ENCODE measurements at regions not wholly inside any gene's neighbourhood (a gene's known extent, or its start where the extent isn't known, plus 50 kb on each side); places are given as distances from the start of the nearest gene placed in this dataset.

DNA sequence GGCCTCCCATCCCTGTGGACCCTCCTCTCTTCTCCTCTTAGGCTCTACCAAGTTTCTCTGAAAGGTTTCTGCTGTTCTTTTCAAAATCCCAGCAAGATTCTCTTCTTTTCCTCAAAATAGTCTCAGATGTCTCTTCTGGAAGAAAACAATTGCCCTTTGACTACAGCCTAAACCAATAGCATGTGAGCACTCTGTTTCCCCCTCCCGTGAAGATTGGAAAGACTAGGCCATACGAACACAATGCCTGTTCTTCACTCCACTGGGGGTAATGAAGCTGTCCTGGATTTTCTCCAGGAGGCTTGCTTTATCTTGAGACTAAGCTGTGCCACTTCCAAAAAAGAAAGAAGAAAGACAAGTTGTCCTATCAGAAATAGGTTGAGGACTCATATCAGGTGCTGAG, 178.7 kb upstream of the MCTP2 start:
- no peak overlapping the region for H3K9ac ChIP-seq (ENCODE audit: low read length)
- no peaks in the 10 kb centered on the region for H3K27me3 ChIP-seq (ENCODE audit: control insufficient read depth in 1 of 2, insufficient read depth in 2 of 2, low read length in 2 of 2)
- no peak overlapping the region for H3K4me3 ChIP-seq (ENCODE audit: low read depth in 1 of 2, low read length in 2 of 2)
- no peaks in the 10 kb centered on the region for H3K4me1 ChIP-seq (ENCODE audit: insufficient read depth, low read length)
- no peaks in the 10 kb centered on the region for H3K9me3 ChIP-seq (ENCODE audit: low read length)
- no peaks in the 10 kb centered on the region for H3K36me3 ChIP-seq (ENCODE audit: insufficient read depth, low read length)
- no peak overlapping the region for H3K27ac ChIP-seq (ENCODE audit: low read depth, low read length)

DNA sequence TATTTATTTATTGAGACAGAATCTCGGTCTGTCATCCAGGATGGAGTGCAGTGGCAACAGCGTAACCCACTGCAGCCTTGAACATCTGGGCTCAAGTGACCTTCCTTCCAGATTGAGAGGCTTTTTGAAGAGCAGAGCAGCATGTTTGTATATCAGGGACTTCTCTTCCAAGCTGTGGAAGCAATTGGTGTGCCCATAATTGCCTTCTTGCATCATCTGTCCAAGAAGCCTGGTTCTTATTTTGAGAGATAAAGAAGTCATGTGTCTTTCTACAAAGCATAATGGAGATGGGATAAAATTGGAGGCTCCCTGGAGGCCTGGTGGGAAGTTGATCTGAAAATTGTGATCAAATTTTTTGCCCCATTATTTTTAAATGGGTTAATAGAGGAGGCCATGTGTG, 183.8 kb upstream of the MCTP2 start:
- Histone ChIP-seq H3K4me1 (ENCODE audit: insufficient read depth, low read length) (no peaks in the 10 kb centered on the region), H3K36me3 (ENCODE audit: insufficient read depth, low read length) (no peaks in the 10 kb centered on the region), H3K4me3 (ENCODE audit: low read depth in 1 of 2, low read length in 2 of 2) (no peak overlapping the region)

DNA sequence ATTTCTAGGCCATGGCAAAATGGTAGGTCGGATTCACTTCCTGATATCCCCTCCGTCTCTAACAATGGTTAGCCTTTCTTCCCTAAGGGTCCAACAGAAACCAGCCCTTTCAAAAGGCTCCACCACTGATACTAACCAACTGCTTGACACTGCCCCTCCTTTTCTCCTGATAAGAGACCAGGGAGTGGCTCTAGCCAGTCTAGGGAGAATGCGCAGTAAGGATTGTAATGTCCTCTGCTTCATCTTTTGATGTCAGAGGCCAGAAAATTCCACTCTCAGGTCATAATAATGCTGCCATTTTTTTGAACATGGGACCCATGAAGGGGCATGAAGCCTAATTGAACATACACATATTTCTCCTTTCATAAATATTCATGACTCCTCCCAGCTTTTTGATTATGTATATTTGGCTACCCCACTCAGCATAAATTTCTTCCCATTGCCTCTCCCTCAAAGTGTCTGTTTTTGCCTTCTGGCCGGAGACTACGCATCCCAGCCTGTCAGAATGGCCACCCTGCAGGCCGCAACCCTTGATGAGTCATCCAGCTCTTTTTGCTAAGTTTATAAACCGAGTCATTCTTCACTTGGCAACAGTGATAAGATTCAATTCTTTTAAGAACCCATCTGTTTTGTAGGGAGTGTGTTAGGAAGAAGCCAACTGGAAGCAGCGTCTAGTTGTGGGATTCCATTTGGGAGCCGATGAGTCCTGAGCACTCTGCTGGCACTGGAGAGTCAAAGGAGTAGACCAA, 189.0 kb upstream of the MCTP2 start:
- H3K27ac ChIP-seq (ENCODE audit: low read depth, low read length), result no peak overlapping the region
- H3K4me1 ChIP-seq (ENCODE audit: insufficient read depth, low read length), result peaks cover under 1% of the 10 kb centered on the region
- no peak overlapping the region for H3K9ac ChIP-seq (ENCODE audit: low read length)
- no peak overlapping the region for H3K4me3 ChIP-seq (ENCODE audit: low read depth in 1 of 2, low read length in 2 of 2)
- no peaks in the 10 kb centered on the region for H3K36me3 ChIP-seq (ENCODE audit: insufficient read depth, low read length)
- no peaks in the 10 kb centered on the region for H3K27me3 ChIP-seq (ENCODE audit: control insufficient read depth in 1 of 2, insufficient read depth in 2 of 2, low read length in 2 of 2)
- H3K9me3 ChIP-seq (ENCODE audit: low read length), result no peaks in the 10 kb centered on the region

More for the DNA sequence above, 183.8 kb upstream of the MCTP2 start:
- Histone ChIP-seq H3K9me3 (ENCODE audit: low read length) (no peaks in the 10 kb centered on the region), H3K9ac (ENCODE audit: low read length) (no peak overlapping the region), H3K27ac (ENCODE audit: low read depth, low read length) (no peak overlapping the region), H3K27me3 (ENCODE audit: control insufficient read depth in 1 of 2, insufficient read depth in 2 of 2, low read length in 2 of 2) (no peaks in the 10 kb centered on the region)

DNA sequence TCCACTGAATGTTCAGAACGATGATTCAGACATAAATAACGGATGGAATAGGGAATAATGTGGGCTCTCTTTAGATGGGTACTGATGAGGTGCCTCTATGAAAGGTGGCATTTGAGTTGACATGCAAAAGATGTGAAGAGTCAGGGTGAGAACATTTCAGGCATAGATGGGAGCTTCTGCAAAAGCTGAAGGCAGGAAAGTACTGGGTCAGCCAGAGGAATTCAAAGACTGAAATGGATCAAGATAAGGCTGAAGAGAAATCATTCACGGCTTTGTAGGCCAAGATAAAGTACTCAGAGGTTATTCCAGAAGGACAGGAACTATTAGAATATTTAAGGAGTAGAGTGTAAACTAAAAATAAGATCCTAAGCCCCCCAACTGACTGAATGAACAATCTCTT, 189.6 kb upstream of the MCTP2 start:
- no peak overlapping the region for H3K27ac ChIP-seq (ENCODE audit: low read depth, low read length)
- peaks cover 7% of the 10 kb centered on the region for H3K4me1 ChIP-seq (ENCODE audit: insufficient read depth, low read length)
- no peaks in the 10 kb centered on the region for H3K36me3 ChIP-seq (ENCODE audit: insufficient read depth, low read length)
- H3K4me3 ChIP-seq (ENCODE audit: low read depth in 1 of 2, low read length in 2 of 2), result no peak overlapping the region
- no peak overlapping the region for H3K9ac ChIP-seq (ENCODE audit: low read length)
- H3K27me3 ChIP-seq (ENCODE audit: control insufficient read depth in 1 of 2, insufficient read depth in 2 of 2, low read length in 2 of 2), result no peaks in the 10 kb centered on the region
- H3K9me3 ChIP-seq (ENCODE audit: low read length), result no peaks in the 10 kb centered on the region

DNA sequence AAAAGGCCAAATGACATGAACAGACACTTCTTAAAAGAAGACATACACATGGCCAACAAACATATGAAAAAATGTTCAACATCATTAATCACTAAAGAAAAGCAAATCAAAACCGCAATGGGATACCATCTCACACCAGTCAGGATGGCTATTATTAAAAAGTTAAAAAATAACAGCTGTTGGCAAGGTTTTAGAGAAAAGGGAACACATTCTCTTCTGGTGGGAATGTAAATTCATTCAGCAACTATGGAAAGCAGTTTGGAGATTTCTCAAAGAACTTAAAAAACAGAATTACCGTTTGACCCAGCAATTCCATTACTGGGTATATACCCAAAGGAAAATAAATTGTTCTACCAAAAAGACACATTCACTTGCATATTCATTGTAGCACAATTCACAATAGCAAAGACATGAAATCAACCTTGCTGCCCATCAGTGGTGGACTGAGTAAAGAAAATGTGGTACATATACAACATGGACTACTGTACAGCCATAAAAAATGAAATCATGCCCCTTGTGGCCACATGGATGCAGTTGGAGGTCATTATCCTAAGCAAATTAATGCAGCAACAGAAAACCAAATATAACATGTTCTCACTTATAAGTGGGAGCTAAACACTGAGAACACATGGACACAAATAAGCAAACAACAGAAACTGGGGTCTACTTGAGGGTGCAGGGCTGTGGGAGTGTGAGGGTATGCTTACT, 190.7 kb upstream of the MCTP2 start:
- peaks cover 12% of the 10 kb centered on the region for H3K4me1 ChIP-seq (ENCODE audit: insufficient read depth, low read length)
- H3K27me3 ChIP-seq (ENCODE audit: control insufficient read depth in 1 of 2, insufficient read depth in 2 of 2, low read length in 2 of 2), result no peaks in the 10 kb centered on the region
- no peak overlapping the region for H3K9ac ChIP-seq (ENCODE audit: low read length)
- H3K4me3 ChIP-seq (ENCODE audit: low read depth in 1 of 2, low read length in 2 of 2), result no peak overlapping the region
- H3K27ac ChIP-seq (ENCODE audit: low read depth, low read length), result no peak overlapping the region
- H3K9me3 ChIP-seq (ENCODE audit: low read length), result no peaks in the 10 kb centered on the region
- H3K36me3 ChIP-seq (ENCODE audit: insufficient read depth, low read length), result no peaks in the 10 kb centered on the region

DNA sequence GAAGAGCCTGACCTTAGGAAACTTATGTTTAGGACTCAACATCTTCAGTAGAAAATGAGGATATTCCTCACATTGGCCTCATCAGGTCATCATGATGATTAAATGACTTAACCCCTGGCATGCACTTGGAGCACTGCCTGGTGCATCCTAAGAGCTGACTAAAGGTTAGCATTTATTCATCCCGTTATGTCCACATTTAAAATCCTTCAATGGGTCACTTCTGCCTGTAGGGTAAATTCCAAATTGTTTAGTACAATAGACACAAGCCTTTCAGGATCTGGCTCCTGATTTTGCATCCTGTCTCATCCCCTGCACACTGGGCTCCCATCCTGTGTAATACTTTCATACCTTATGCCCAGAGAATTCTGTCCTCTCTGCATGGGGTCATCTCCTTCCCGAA, 195.2 kb upstream of the MCTP2 start:
- H3K27me3 ChIP-seq (ENCODE audit: control insufficient read depth in 1 of 2, insufficient read depth in 2 of 2, low read length in 2 of 2), result no peaks in the 10 kb centered on the region

DNA sequence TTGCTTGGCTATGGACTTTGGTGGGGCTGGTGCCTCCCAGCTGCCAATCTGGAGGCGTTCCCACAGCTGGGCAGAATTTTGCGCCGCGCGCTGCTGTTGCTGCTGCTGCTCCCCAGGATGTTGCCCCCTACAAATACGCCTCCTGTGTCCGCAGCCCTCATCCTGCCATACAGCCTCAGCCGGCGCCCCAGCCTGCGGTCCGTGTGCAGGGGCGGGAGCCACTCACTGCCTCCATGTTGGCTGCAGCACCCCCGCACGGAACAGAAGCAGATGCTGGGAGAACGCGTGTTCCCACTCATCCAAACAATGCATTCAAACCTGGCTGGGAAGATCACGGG, 197.7 kb upstream of the MCTP2 start:
- H3K9me3 ChIP-seq (ENCODE audit: low read length), result no peaks in the 10 kb centered on the region
- no peaks in the 10 kb centered on the region for H3K36me3 ChIP-seq (ENCODE audit: insufficient read depth, low read length)
- no peak overlapping the region for H3K9ac ChIP-seq (ENCODE audit: low read length)
- H3K4me3 ChIP-seq (ENCODE audit: low read depth in 1 of 2, low read length in 2 of 2), result no peak overlapping the region
- peaks cover 46% of the 10 kb centered on the region for H3K4me1 ChIP-seq (ENCODE audit: insufficient read depth, low read length)
- H3K27me3 ChIP-seq (ENCODE audit: control insufficient read depth in 1 of 2, insufficient read depth in 2 of 2, low read length in 2 of 2), result no peaks in the 10 kb centered on the region
- no peak overlapping the region for H3K27ac ChIP-seq (ENCODE audit: low read depth, low read length)

More for the DNA sequence above, 195.2 kb upstream of the MCTP2 start:
- no peak overlapping the region for H3K9ac ChIP-seq (ENCODE audit: low read length)
- H3K27ac ChIP-seq (ENCODE audit: low read depth, low read length), result no peak overlapping the region
- no peak overlapping the region for H3K4me3 ChIP-seq (ENCODE audit: low read depth in 1 of 2, low read length in 2 of 2)
- peaks cover 21% of the 10 kb centered on the region for H3K4me1 ChIP-seq (ENCODE audit: insufficient read depth, low read length)
- no peaks in the 10 kb centered on the region for H3K9me3 ChIP-seq (ENCODE audit: low read length)
- H3K36me3 ChIP-seq (ENCODE audit: insufficient read depth, low read length), result no peaks in the 10 kb centered on the region

DNA sequence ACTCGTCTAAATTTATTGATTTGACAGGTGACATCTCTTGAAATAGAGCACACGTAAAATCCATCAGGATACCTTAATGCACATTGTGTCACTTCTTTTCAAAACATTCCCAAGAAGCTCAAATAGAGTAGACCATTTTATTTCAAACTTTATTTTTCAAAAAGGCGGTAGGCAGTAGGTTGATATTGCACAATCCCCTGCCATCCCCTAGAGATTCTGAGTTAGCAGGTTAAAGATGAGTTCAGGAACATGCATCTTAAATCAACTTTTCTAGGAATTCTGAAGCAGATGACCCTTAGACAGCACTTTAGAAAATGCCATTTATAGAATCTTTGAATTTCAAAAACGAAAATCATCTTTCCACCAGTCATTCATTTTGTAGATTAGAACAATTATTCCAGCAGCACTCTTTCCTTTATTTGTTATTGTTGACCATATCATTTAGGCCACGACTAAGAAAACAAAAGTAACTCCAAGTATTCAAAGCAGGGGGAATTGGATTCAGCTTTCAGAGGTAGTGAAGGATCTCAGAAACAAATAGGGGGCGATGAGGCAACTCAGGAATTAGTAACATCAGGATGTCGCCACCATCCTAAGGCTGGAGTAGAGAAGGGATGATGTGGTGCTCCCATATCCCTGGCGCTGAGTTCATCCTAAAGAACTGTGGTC, 198.2 kb upstream of the MCTP2 start:
- Histone ChIP-seq H3K9me3 (ENCODE audit: low read length) (no peaks in the 10 kb centered on the region), H3K4me3 (ENCODE audit: low read depth in 1 of 2, low read length in 2 of 2) (no peak overlapping the region), H3K27ac (ENCODE audit: low read depth, low read length) (no peak overlapping the region), H3K27me3 (ENCODE audit: control insufficient read depth in 1 of 2, insufficient read depth in 2 of 2, low read length in 2 of 2) (no peaks in the 10 kb centered on the region), H3K4me1 (ENCODE audit: insufficient read depth, low read length) (peaks cover 49% of the 10 kb centered on the region), H3K36me3 (ENCODE audit: insufficient read depth, low read length) (no peaks in the 10 kb centered on the region), H3K9ac (ENCODE audit: low read length) (no peak overlapping the region)

DNA sequence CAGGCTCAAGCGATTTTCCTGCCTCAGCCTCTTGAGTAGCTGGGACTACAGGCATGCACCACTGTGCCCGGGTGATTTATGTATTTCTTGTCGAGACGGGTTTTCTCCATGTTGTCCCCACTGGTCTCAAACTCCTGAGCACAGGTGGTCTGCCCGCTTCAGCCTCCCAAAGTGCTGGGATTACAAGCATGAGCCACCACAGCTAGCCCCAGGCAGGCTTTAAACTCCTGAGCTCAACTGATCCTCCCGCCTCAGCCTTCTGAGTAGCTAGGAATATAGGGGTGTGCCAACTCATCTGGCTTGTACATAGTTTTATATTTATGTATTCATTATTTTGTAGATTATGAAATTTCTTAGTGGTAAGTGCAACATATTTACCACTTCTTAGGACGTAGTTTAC, 198.8 kb upstream of the MCTP2 start:
- peaks cover 55% of the 10 kb centered on the region for H3K4me1 ChIP-seq (ENCODE audit: insufficient read depth, low read length)
- H3K27ac ChIP-seq (ENCODE audit: low read depth, low read length), result peak overlapping the region; percentile 30
- no peaks in the 10 kb centered on the region for H3K27me3 ChIP-seq (ENCODE audit: control insufficient read depth in 1 of 2, insufficient read depth in 2 of 2, low read length in 2 of 2)
- H3K36me3 ChIP-seq (ENCODE audit: insufficient read depth, low read length), result no peaks in the 10 kb centered on the region
- no peak overlapping the region for H3K4me3 ChIP-seq (ENCODE audit: low read depth in 1 of 2, low read length in 2 of 2)
- H3K9ac ChIP-seq (ENCODE audit: low read length), result no peak overlapping the region
- no peaks in the 10 kb centered on the region for H3K9me3 ChIP-seq (ENCODE audit: low read length)

DNA sequence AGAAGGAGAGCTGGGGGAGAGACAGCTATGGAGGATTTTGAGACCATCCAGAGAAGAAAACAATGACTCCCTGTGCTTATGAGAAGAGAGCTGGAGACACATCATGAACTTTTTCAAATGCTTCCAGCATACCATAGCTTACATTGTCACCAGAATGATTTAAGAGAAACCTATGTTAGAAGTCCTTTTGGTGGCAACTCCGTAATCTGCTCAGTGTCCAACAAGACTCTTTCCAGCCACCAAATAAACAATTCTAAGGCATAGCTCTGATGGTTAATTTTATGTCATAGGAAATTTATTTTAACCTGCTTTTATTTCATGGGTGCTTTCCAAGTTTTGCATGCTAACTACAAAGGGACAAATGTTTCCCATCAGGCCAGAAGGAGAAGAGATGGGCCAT, 200.3 kb upstream of the MCTP2 start:
- Histone ChIP-seq H3K9me3 (ENCODE audit: low read length) (no peaks in the 10 kb centered on the region), H3K36me3 (ENCODE audit: insufficient read depth, low read length) (no peaks in the 10 kb centered on the region), H3K4me3 (ENCODE audit: low read depth in 1 of 2, low read length in 2 of 2) (no peak overlapping the region), H3K27me3 (ENCODE audit: control insufficient read depth in 1 of 2, insufficient read depth in 2 of 2, low read length in 2 of 2) (no peaks in the 10 kb centered on the region), H3K4me1 (ENCODE audit: insufficient read depth, low read length) (peaks cover 57% of the 10 kb centered on the region), H3K9ac (ENCODE audit: low read length) (no peak overlapping the region), H3K27ac (ENCODE audit: low read depth, low read length) (peak overlapping the region; percentile 73)

DNA sequence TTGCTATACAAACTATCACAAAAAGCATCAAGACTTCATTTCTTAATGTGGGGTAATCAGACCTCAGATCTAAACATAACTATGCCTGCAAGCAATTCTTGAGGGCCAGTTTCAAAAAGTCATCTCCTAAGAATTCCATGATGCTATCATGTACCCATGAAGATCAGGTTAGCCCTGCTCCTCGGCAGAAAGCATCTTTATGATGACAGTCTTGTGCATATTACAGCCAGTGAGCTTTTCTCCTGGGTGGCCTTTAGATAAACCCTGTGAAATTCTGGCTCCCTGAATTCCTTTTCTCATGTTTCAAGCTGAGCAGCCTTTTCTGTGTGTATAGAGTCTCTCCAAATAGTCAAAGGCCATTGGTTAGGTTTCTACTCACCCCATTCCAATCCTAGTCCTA, 201.9 kb upstream of the MCTP2 start:
- no peak overlapping the region for H3K9ac ChIP-seq (ENCODE audit: low read length)
- H3K9me3 ChIP-seq (ENCODE audit: low read length), result no peaks in the 10 kb centered on the region
- no peak overlapping the region for H3K4me3 ChIP-seq (ENCODE audit: low read depth in 1 of 2, low read length in 2 of 2)
- H3K36me3 ChIP-seq (ENCODE audit: insufficient read depth, low read length), result no peaks in the 10 kb centered on the region
- peak overlapping the region; percentile 73 for H3K27ac ChIP-seq (ENCODE audit: low read depth, low read length)
- no peaks in the 10 kb centered on the region for H3K27me3 ChIP-seq (ENCODE audit: control insufficient read depth in 1 of 2, insufficient read depth in 2 of 2, low read length in 2 of 2)
- H3K4me1 ChIP-seq (ENCODE audit: insufficient read depth, low read length), result peaks cover 60% of the 10 kb centered on the region

Measured in muscle layer of colon (tissue), 2 donors.